ENCODE measurements at regions not wholly inside any gene's neighbourhood (a gene's known extent, or its start where the extent isn't known, plus 50 kb on each side); places are given as distances from the start of the nearest gene placed in this dataset.

GRCh38 chr10:90286406-90286805, 571.4 kb downstream of the HTR7 start:
- CTCF ChIA-PET: no interaction called here
- FAIRE-seq (no peak), ATAC-seq (no peak), DNase-seq (ENCODE audit: low read depth in 1 of 2, low spot score in 1 of 2) (no peak)
- H3K9me3 ChIP-seq: no peaks in the 10 kb centered on the region
- no peaks in the 10 kb centered on the region for H3K4me1 ChIP-seq
- no peak for TF ChIP-seq FOSL2 (IDR thresholded peaks at IDR 0.05)
- TF ChIP-seq FOSL2 (CRISPR knock-in tag; IDR thresholded peaks at IDR 0.05): no peak
- no peak for TF ChIP-seq HDAC2 (IDR thresholded peaks at IDR 0.05)
- TF ChIP-seq RFX5 (IDR thresholded peaks at IDR 0.05): no peak
- TF ChIP-seq NPAS2 (CRISPR knock-in tag; IDR thresholded peaks at IDR 0.05; ENCODE audit: borderline replicate concordance): no peak
- no peak for TF ChIP-seq MAFK (IDR thresholded peaks at IDR 0.05; ENCODE audit: partially characterized antibody)
- TF ChIP-seq HES2 (IDR thresholded peaks at IDR 0.05): no peak
- no peak overlapping the region for H3K4me3 ChIP-seq
- POLR2A ChIA-PET: no interaction called here
- H3K4me2 ChIP-seq: no peak overlapping the region
- no peak overlapping the region for H3K27ac ChIP-seq
- 7% methylated on average over 2 of the region's 2 CpGs for WGBS (ENCODE audit: missing lambda C conversion rate)

- no peak for ATAC-seq
- FAIRE-seq: no peak
- no peaks in the 10 kb centered on the region for H3K9me3 ChIP-seq
- no peaks in the 10 kb centered on the region for H3K4me1 ChIP-seq
- no peak overlapping the region for H3K4me2 ChIP-seq
- ChIA-PET CTCF (interaction anchor here (0.9 kb wide), 1 partner anchor 365 kb away, joined by 3 read pairs; no protein-coding TSS in a partner anchor), POLR2A (no interaction called here)
- no peak for TF ChIP-seq RAD21 (conservative IDR thresholded peaks at IDR 0.05 in 1 of 2, IDR thresholded peaks at IDR 0.05 in 1 of 2)
- no peak for TF ChIP-seq CEBPB (IDR thresholded peaks at IDR 0.05)
- TF ChIP-seq FOSB (CRISPR knock-in tag; IDR thresholded peaks at IDR 0.05): no peak
- TF ChIP-seq CBX8 (IDR thresholded peaks at IDR 0.05): no peak
- no peak for TF ChIP-seq EHF (CRISPR knock-in tag; IDR thresholded peaks at IDR 0.05)
- TF ChIP-seq MYC (IDR thresholded peaks at IDR 0.05; ENCODE audit: borderline replicate concordance, low read length): no peak
- TF ChIP-seq RNF2 (IDR thresholded peaks at IDR 0.05; ENCODE audit: borderline replicate concordance, low read depth): no peak
- TF ChIP-seq CHD2 (IDR thresholded peaks at IDR 0.05; ENCODE audit: low read length, partially characterized antibody): no peak
- TF ChIP-seq HDAC2 (IDR thresholded peaks at IDR 0.05): no peak
- TF ChIP-seq NR3C1 (IDR thresholded peaks at IDR 0.05): no peak
- TF ChIP-seq PBX3 (IDR thresholded peaks at IDR 0.05): no peak
- TF ChIP-seq KDM5A (IDR thresholded peaks at IDR 0.05): no peak
- TF ChIP-seq ATOH8 (CRISPR knock-in tag; IDR thresholded peaks at IDR 0.05; ENCODE audit: low read depth): no peak
- TF ChIP-seq E2F6 (IDR thresholded peaks at IDR 0.05; ENCODE audit: borderline replicate concordance, low read depth): no peak
- 7% methylated on average over 1 of the region's 1 CpG for WGBS (ENCODE audit: missing lambda C conversion rate)
- H3K4me3 ChIP-seq: no peak overlapping the region
- no peak for DNase-seq (ENCODE audit: low read depth in 1 of 2, low spot score in 1 of 2)
- H3K27ac ChIP-seq: no peak overlapping the region
Observed at GRCh38 chr10:90286941-90287340, 570.9 kb downstream of the HTR7 start.

- FAIRE-seq: no peak
- Histone ChIP-seq H3K27ac (no peak overlapping the region), H3K4me1 (no peaks in the 10 kb centered on the region), H3K4me3 (no peak overlapping the region), H3K4me2 (no peak overlapping the region), H3K9me3 (no peaks in the 10 kb centered on the region)
- no peak for TF ChIP-seq ZFP36 (IDR thresholded peaks at IDR 0.05; ENCODE audit: borderline replicate concordance, partially characterized antibody)
- no peak for TF ChIP-seq E2F6 (IDR thresholded peaks at IDR 0.05; ENCODE audit: borderline replicate concordance, low read depth)
- TF ChIP-seq RAD21 (conservative IDR thresholded peaks at IDR 0.05 in 1 of 2, IDR thresholded peaks at IDR 0.05 in 1 of 2): peak; percentile 39 to 40; a peak in 2 of 5 replicates
- no peak for TF ChIP-seq BCL3 (IDR thresholded peaks at IDR 0.05)
- no peak for TF ChIP-seq HDAC2 (IDR thresholded peaks at IDR 0.05)
- peak; percentile 9; the same call in 1 of the 3 replicates for TF ChIP-seq SMC3 (IDR thresholded peaks at IDR 0.05)
- no peak for TF ChIP-seq ZSCAN20 (CRISPR knock-in tag; IDR thresholded peaks at IDR 0.05)
- no peak for TF ChIP-seq MYC (IDR thresholded peaks at IDR 0.05; ENCODE audit: borderline replicate concordance, low read length)
- CTCF ChIA-PET: interaction anchor here (0.7 to 1.7 kb wide), 4 partner anchors 15 to 499 kb away, joined by 3 to 11 read pairs (median 4); no protein-coding TSS in a partner anchor
- WGBS (ENCODE audit: missing lambda C conversion rate): 4% methylated on average over 1 of the region's 1 CpG
- ATAC-seq: no peak
- POLR2A ChIA-PET: no interaction called here
- no peak for DNase-seq (ENCODE audit: low read depth in 1 of 2, low spot score in 1 of 2)
Observed at GRCh38 chr10:90288391-90288933, 569.4 kb downstream of the HTR7 start.
